HepG2 (cell line): ENCODE measurements at regions not wholly inside any gene's neighbourhood (a gene's known extent, or its start where the extent isn't known, plus 50 kb on each side); places are given as distances from the start of the nearest gene placed in this dataset.

ENCODE experiments used
- ATAC-seq: fragments of 200-7000 bp; cut with Tn5 transposase; 3 replicates; pipeline ENCODE4 v1.9.1; 2020; ENCODE audit warnings: mild to moderate bottlenecking, moderate library complexity
- BruUV-seq: library from RNA; stranded (reverse); fragments of 400-500 nt; replicated peaks from 2 replicates; lab custom pipeline; 2021; lab: Mats Ljungman, UMichigan
- CTCF ChIA-PET: fragments of 300-600 bp; formaldehyde crosslinking; extraction: SDS; loops from one replicate; lab custom pipeline; 2021; ENCODE audit warnings: low total read pairs, inconsistent platforms, low intra/inter-chr PET ratio; lab: Yijun Ruan, JAX
- POLR2A ChIA-PET: fragments of 350-600 bp; sonication (Branson Sonifier 250); formaldehyde crosslinking; loops from one replicate; lab custom pipeline; 2020; ENCODE audit warnings: antibody characterized with exemption, inconsistent platforms; lab: Yijun Ruan, JAX
- DNase-seq: peaks from one replicate; pipeline ENCODE4 v3.0.0-alpha.2; 2015; ENCODE audit warnings: low spot score
- FAIRE-seq: peaks from 3 replicates; lab custom pipeline; 2011; peaks lifted over from hg19 to GRCh38; lab: Jason Lieb, UNC
- H2AFZ ChIP-seq: one replicate; pipeline ENCODE4 v1.6.1; 2011; ENCODE audit warnings: low read length, inconsistent platforms
- H3K27ac ChIP-seq: fragments of 300-600 bp; 3 replicates; pipeline ENCODE4 v1.8.0; 2011; ENCODE audit warnings: mixed run types, mild to moderate bottlenecking, mixed read lengths, low read length, inconsistent platforms; ENCODE audit not compliant: insufficient read depth; ENCODE audit errors: extremely low read length
- H3K27me3 ChIP-seq, 2 experiments: fragments of 200-600 bp in 1 of 2; 2 replicates in 1 of 2; 3 replicates in 1 of 2; pipeline versions ENCODE4 v1.6.0 to v1.8.0; 2011; ENCODE audit warnings: low read length in 2 of 2, mild to moderate bottlenecking in 2 of 2, moderate library complexity in 2 of 2, inconsistent platforms in 1 of 2; ENCODE audit not compliant: insufficient read depth in 2 of 2, control insufficient read depth in 1 of 2
- H3K36me3 ChIP-seq, 2 experiments: fragments of 200-600 bp in 1 of 2; replicated peaks in 1 of 2; 2 replicates in 1 of 2; 3 replicates in 1 of 2; pipeline versions ENCODE4 v1.5.1 to v1.8.0; 2011; ENCODE audit warnings: low read length in 2 of 2, inconsistent platforms in 1 of 2; ENCODE audit not compliant: insufficient read depth in 2 of 2, control insufficient read depth in 1 of 2
- H3K4me1 ChIP-seq: 2 replicates; pipeline ENCODE4 v1.5.1; 2012; ENCODE audit warnings: low read length, inconsistent platforms; ENCODE audit not compliant: insufficient read depth
- H3K4me2 ChIP-seq: 2 replicates; pipeline ENCODE4 v1.6.0; 2011; ENCODE audit warnings: low read depth, low read length, inconsistent platforms
- H3K4me3 ChIP-seq, 3 experiments: fragments of 200-600 bp in 1 of 3; sonication (generic), shearing (Covaris generic) in 1 of 3; replicated peaks in 1 of 3; 2 replicates each; pipeline ENCODE4 v1.5.1; 2011 to 2016; ENCODE audit warnings: low read length in 3 of 3, inconsistent platforms in 2 of 3, low read depth in 2 of 3, mild to moderate bottlenecking in 2 of 3, control low read depth in 1 of 3, mixed read lengths in 1 of 3; ENCODE audit not compliant: insufficient read depth in 1 of 3
- H3K79me2 ChIP-seq: one replicate; pipeline ENCODE4 v1.6.1; 2011; ENCODE audit warnings: low read length, inconsistent platforms; ENCODE audit not compliant: insufficient read depth
- H3K9ac ChIP-seq: 2 replicates; pipeline ENCODE4 v1.6.0; 2011; ENCODE audit warnings: mild to moderate bottlenecking, low read depth, low read length, inconsistent platforms; ENCODE audit not compliant: insufficient read depth
- H3K9me3 ChIP-seq: 2 replicates; pipeline ENCODE4 v1.5.1; 2012; ENCODE audit warnings: mild to moderate bottlenecking, low read length
- H4K20me1 ChIP-seq: 2 replicates; pipeline ENCODE4 v1.6.0; 2011; ENCODE audit warnings: inconsistent platforms, mild to moderate bottlenecking, low read length, moderate library complexity; ENCODE audit not compliant: insufficient read depth
- CEBPB ChIP-seq: IDR thresholded peaks from 2 replicates; pipeline ENCODE4 v1.6.1; 2011; ENCODE audit warnings: low read depth, low read length, improper control_type of control experiment, borderline replicate concordance
- GABPB1 ChIP-seq: IDR thresholded peaks from 2 replicates; pipeline ENCODE4 v1.6.1; 2016; ENCODE audit warnings: mild to moderate bottlenecking, missing genetic modification reagents, moderate library complexity, missing compliant biosample characterization
- KLF11 ChIP-seq: IDR thresholded peaks from 2 replicates; pipeline ENCODE4 v1.6.1; 2016; ENCODE audit warnings: missing compliant biosample characterization
- RCOR2 ChIP-seq: IDR thresholded peaks from 2 replicates; pipeline ENCODE4 v1.6.1; 2016; ENCODE audit warnings: missing biosample characterization, missing genetic modification reagents
- SALL1 ChIP-seq: sonication (generic); formaldehyde crosslinking; IDR thresholded peaks from 2 replicates; pipeline ENCODE4 v1.8.0; 2022; ENCODE audit warnings: mild to moderate bottlenecking, missing genetic modification reagents
- SCMH1 ChIP-seq: sonication (generic); formaldehyde crosslinking; IDR thresholded peaks from 2 replicates; pipeline ENCODE4 v1.9.0; 2021; ENCODE audit warnings: missing genetic modification reagents, mild to moderate bottlenecking, borderline replicate concordance
- XRCC5 ChIP-seq: fragments of 200-400 bp; formaldehyde crosslinking; optimal IDR thresholded peaks from 2 replicates; pipeline ENCODE3; 2017; ENCODE audit warnings: mild to moderate bottlenecking, low read length
- ZFP41 ChIP-seq: sonication (generic); formaldehyde crosslinking; IDR thresholded peaks from 2 replicates; pipeline ENCODE4 v1.4.0; 2020; ENCODE audit warnings: mild to moderate bottlenecking, missing genetic modification reagents, borderline replicate concordance
- ZNF354B ChIP-seq: sonication (generic); formaldehyde crosslinking; IDR thresholded peaks from 2 replicates; pipeline ENCODE4 v1.8.0; 2022; ENCODE audit warnings: mild to moderate bottlenecking, missing genetic modification reagents
- ZNF451 ChIP-seq: sonication (generic); formaldehyde crosslinking; IDR thresholded peaks from 2 replicates; pipeline ENCODE4 v1.5.0; 2020; ENCODE audit warnings: mild to moderate bottlenecking, missing genetic modification reagents
- ZNF703 ChIP-seq: sonication (generic); formaldehyde crosslinking; IDR thresholded peaks from 2 replicates; pipeline ENCODE4 v1.5.1; 2020; ENCODE audit warnings: missing genetic modification reagents, mild to moderate bottlenecking, moderate library complexity, borderline replicate concordance
- WGBS: methylation state at CpG from one replicate; pipeline ENCODE4 v1.1.6; 2017; ENCODE audit warnings: low lambda C conversion rate; 5-methylcytosine and 5-hydroxymethylcytosine counted together
- in situ Hi-C: cut with HindIII; loops from 2 replicates; pipeline ENCODE4 v1.10.0; 2017; ENCODE audit warnings: low pct_unique_long_range_greater_than_20kb; ENCODE audit not compliant: extremely low pct_ligation_motif_present
- intact Hi-C: fragments of 100-400 bp; cut with micrococcal nuclease; formaldehyde crosslinking; loops from one replicate; pipeline ENCODE4 v1.10.0; 2022; ENCODE audit not compliant: unreplicated experiment
- TF ChIP-seq, protein P1 (sequence below): sonication (generic); formaldehyde crosslinking; IDR thresholded peaks from one replicate; pipeline ENCODE4 v1.5.1; 2020; ENCODE audit warnings: mild to moderate bottlenecking, missing genetic modification reagents; ENCODE audit errors: not compliant biosample characterization
- TF ChIP-seq, protein P2 (sequence below): sonication (generic); formaldehyde crosslinking; IDR thresholded peaks from 2 replicates; pipeline ENCODE4 v1.8.0; 2022; ENCODE audit warnings: missing genetic modification reagents, mild to moderate bottlenecking, moderate library complexity, borderline replicate concordance
- TF ChIP-seq, protein P3 (sequence below): IDR thresholded peaks from 2 replicates; pipeline ENCODE4 v1.6.1; 2016; ENCODE audit warnings: low read depth, borderline replicate concordance

DNA sequence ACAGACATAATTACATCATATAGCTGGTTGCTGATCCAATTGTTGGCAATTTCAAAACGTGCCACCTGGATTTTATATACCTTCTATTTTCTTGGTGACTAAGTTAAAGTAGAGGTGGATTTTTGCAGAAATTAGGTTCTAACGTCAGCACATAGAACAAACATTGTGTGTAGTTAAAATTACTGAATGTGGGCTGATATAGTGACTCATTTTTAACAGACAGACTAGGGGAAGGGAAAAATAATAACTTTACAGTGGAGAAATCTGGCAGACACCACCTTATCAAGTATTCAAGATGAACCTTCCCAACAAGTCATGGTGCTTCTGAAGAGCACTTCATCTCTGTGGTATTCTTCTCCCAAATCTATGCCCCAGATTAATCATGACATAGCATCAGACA is 134.5 kb downstream of the UCHL1 start (continued):
- TF ChIP-seq SALL1 (CRISPR knock-in tag), result no peak
- no peak for TF ChIP-seq XRCC5
- TF ChIP-seq ZNF451 (CRISPR knock-in tag), result no peak
- no peak for TF ChIP-seq KLF11 (CRISPR knock-in tag)

DNA sequence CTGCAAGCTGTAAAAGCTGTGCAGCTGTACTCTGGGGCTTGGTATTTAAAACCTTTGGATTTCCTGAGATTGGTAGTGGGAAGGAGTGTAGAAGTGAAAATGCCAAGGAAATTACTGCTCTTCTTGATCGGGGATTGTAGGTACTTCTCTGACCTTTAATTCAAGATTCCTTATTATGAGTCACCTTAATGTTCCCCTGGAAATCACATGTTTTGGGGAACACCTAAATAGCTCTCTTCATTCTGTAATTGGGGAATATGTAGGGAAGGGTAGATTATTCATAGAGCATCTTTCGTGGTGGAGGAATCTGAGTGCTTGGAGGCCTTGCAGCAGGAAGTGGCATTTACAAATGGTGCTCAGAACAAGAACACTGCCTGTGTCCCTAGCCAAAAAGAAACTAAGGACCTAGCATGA is 137.8 kb downstream of the UCHL1 start:
- no peaks in the 10 kb centered on the region for H3K9me3 ChIP-seq
- no TSS peak for BruUV-seq
- H3K27me3 ChIP-seq, result peaks cover 0 to 4% of the 10 kb centered on the region in 2 experiments; a peak in 1 of 5 replicates
- H3K27ac ChIP-seq, result no peak overlapping the region
- H2AFZ ChIP-seq, result no peak overlapping the region
- no peaks in the 10 kb centered on the region for H4K20me1 ChIP-seq
- WGBS, result 0% methylated on average over 2 of the region's 2 CpGs
- no peaks in the 10 kb centered on the region for H3K4me1 ChIP-seq
- ChIA-PET CTCF (no interaction called here), POLR2A (no interaction called here)
- no peaks in the 10 kb centered on the region for H3K79me2 ChIP-seq
- ATAC-seq (no peak), FAIRE-seq (no peak), DNase-seq (no peak)
- H3K4me2 ChIP-seq, result no peak overlapping the region
- intact Hi-C loops (no loop called here), in situ Hi-C loops (no loop called here)
- H3K9ac ChIP-seq, result no peak overlapping the region
- no peaks in the 10 kb centered on the region for H3K36me3 ChIP-seq
- H3K4me3 ChIP-seq, result no peak overlapping the region
- TF ChIP-seq, protein P1, sequence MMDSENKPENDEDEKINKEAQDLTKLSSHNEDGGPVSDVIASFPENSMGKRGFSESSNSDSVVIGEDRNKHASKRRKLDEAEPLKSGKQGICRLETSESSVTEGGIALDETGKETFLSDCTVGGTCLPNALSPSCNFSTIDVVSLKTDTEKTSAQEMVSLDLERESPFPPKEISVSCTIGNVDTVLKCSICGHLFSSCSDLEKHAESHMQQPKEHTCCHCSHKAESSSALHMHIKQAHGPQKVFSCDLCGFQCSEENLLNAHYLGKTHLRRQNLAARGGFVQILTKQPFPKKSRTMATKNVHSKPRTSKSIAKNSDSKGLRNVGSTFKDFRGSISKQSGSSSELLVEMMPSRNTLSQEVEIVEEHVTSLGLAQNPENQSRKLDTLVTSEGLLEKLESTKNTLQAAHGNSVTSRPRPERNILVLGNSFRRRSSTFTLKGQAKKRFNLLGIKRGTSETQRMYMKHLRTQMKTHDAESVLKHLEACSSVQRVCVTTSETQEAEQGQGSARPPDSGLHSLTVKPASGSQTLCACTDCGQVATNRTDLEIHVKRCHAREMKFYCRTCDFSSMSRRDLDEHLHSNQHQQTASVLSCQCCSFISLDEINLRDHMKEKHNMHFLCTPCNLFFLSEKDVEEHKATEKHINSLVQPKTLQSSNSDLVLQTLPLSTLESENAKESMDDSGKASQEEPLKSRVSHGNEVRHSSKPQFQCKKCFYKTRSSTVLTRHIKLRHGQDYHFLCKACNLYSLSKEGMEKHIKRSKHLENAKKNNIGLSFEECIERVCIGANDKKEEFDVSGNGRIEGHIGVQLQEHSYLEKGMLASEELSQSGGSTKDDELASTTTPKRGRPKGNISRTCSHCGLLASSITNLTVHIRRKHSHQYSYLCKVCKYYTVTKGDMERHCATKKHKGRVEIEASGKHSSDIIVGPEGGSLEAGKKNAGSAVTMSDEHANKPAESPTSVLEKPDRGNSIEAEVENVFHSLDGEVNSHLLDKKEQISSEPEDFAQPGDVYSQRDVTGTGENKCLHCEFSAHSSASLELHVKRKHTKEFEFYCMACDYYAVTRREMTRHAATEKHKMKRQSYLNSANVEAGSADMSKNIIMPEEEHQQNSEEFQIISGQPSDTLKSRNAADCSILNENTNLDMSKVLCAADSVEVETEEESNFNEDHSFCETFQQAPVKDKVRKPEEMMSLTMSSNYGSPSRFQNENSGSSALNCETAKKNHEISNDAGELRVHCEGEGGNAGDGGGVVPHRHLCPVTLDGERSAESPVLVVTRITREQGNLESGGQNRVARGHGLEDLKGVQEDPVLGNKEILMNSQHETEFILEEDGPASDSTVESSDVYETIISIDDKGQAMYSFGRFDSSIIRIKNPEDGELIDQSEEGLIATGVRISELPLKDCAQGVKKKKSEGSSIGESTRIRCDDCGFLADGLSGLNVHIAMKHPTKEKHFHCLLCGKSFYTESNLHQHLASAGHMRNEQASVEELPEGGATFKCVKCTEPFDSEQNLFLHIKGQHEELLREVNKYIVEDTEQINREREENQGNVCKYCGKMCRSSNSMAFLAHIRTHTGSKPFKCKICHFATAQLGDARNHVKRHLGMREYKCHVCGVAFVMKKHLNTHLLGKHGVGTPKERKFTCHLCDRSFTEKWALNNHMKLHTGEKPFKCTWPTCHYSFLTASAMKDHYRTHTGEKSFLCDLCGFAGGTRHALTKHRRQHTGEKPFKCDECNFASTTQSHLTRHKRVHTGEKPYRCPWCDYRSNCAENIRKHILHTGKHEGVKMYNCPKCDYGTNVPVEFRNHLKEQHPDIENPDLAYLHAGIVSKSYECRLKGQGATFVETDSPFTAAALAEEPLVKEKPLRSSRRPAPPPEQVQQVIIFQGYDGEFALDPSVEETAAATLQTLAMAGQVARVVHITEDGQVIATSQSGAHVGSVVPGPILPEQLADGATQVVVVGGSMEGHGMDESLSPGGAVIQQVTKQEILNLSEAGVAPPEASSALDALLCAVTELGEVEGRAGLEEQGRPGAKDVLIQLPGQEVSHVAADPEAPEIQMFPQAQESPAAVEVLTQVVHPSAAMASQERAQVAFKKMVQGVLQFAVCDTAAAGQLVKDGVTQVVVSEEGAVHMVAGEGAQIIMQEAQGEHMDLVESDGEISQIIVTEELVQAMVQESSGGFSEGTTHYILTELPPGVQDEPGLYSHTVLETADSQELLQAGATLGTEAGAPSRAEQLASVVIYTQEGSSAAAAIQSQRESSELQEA (CRISPR knock-in tag), result no peak
- TF ChIP-seq GABPB1 (CRISPR knock-in tag) (no peak), SCMH1 (CRISPR knock-in tag) (no peak), ZNF703 (no peak), CEBPB (no peak), ZNF354B (no peak), RCOR2 (CRISPR knock-in tag) (no peak), ZFP41 (CRISPR knock-in tag) (no peak)
- TF ChIP-seq, protein P2, sequence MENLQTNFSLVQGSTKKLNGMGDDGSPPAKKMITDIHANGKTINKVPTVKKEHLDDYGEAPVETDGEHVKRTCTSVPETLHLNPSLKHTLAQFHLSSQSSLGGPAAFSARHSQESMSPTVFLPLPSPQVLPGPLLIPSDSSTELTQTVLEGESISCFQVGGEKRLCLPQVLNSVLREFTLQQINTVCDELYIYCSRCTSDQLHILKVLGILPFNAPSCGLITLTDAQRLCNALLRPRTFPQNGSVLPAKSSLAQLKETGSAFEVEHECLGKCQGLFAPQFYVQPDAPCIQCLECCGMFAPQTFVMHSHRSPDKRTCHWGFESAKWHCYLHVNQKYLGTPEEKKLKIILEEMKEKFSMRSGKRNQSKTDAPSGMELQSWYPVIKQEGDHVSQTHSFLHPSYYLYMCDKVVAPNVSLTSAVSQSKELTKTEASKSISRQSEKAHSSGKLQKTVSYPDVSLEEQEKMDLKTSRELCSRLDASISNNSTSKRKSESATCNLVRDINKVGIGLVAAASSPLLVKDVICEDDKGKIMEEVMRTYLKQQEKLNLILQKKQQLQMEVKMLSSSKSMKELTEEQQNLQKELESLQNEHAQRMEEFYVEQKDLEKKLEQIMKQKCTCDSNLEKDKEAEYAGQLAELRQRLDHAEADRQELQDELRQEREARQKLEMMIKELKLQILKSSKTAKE, result no peak
- TF ChIP-seq, protein P3, sequence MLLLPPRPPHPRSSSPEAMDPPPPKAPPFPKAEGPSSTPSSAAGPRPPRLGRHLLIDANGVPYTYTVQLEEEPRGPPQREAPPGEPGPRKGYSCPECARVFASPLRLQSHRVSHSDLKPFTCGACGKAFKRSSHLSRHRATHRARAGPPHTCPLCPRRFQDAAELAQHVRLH (CRISPR knock-in tag), result no peak
